ENCODE measurements at regions not wholly inside any gene's neighbourhood (a gene's known extent, or its start where the extent isn't known, plus 50 kb on each side); places are given as distances from the start of the nearest gene placed in this dataset.

- DNase-seq (ENCODE audit: low read depth), result no peak
- in situ Hi-C loops (cut with HindIII; ENCODE audit: low sequenced_read_pairs), result no loop called here
- no peak overlapping the region for H3K4me3 ChIP-seq (ENCODE audit: low read depth, low read length)
- TF ChIP-seq CTCF (IDR thresholded peaks at IDR 0.05; ENCODE audit: low read depth, low read length, missing control alignments), result no peak
Measured at GRCh38 chr15:53437985-53438841, 321.2 kb downstream of the WDR72 start.

GRCh38 chr15:53437366-53437765, 322.1 kb downstream of the WDR72 start:
- in situ Hi-C loops (cut with HindIII; ENCODE audit: low sequenced_read_pairs), result no loop called here
- DNase-seq (ENCODE audit: low read depth), result no peak
- no peak for TF ChIP-seq CTCF (IDR thresholded peaks at IDR 0.05; ENCODE audit: low read depth, low read length, missing control alignments)
- H3K4me3 ChIP-seq (ENCODE audit: low read depth, low read length), result no peak overlapping the region

- no peak overlapping the region for H3K4me3 ChIP-seq (ENCODE audit: low read depth, low read length)
- TF ChIP-seq CTCF (IDR thresholded peaks at IDR 0.05; ENCODE audit: low read depth, low read length, missing control alignments), result no peak
- in situ Hi-C loops (cut with HindIII; ENCODE audit: low sequenced_read_pairs), result no loop called here
- no peak for DNase-seq (ENCODE audit: low read depth)
Measured at GRCh38 chr15:53434174-53434678, 325.2 kb downstream of the WDR72 start.

- in situ Hi-C loops (cut with HindIII; ENCODE audit: low sequenced_read_pairs), result no loop called here
- H3K4me3 ChIP-seq (ENCODE audit: low read depth, low read length), result no peak overlapping the region
- DNase-seq (ENCODE audit: low read depth), result no peak
- TF ChIP-seq CTCF (IDR thresholded peaks at IDR 0.05; ENCODE audit: low read depth, low read length, missing control alignments), result no peak
Measured at GRCh38 chr15:53416219-53416940, 343.1 kb downstream of the WDR72 start.

GRCh38 chr15:53414167-53414566, 345.3 kb downstream of the WDR72 start:
- no peak for TF ChIP-seq CTCF (IDR thresholded peaks at IDR 0.05; ENCODE audit: low read depth, low read length, missing control alignments)
- in situ Hi-C loops (cut with HindIII; ENCODE audit: low sequenced_read_pairs), result no loop called here
- no peak overlapping the region for H3K4me3 ChIP-seq (ENCODE audit: low read depth, low read length)
- no peak for DNase-seq (ENCODE audit: low read depth)

- H3K4me3 ChIP-seq (ENCODE audit: low read depth, low read length), result no peak overlapping the region
- TF ChIP-seq CTCF (IDR thresholded peaks at IDR 0.05; ENCODE audit: low read depth, low read length, missing control alignments), result no peak
- in situ Hi-C loops (cut with HindIII; ENCODE audit: low sequenced_read_pairs), result no loop called here
- DNase-seq (ENCODE audit: low read depth), result no peak
Measured at GRCh38 chr15:53412542-53412941, 346.9 kb downstream of the WDR72 start.
